NB4 (cell line): ENCODE measurements at regions not wholly inside any gene's neighbourhood (a gene's known extent, or its start where the extent isn't known, plus 50 kb on each side); places are given as distances from the start of the nearest gene placed in this dataset.
A peak's percentile ranks its signal among the peaks of the same experiment; 100 is the strongest.

ENCODE experiments used
- DNase-seq: peaks from one replicate; pipeline ENCODE4 v3.0.0; 2010; ENCODE audit warnings: low read depth
- H3K4me3 ChIP-seq: one replicate; pipeline ENCODE4 v1.5.1; 2011; ENCODE audit warnings: mild to moderate bottlenecking, low read depth, low read length, moderate library complexity
- MYC ChIP-seq: IDR thresholded peaks from 2 replicates; pipeline ENCODE4 v1.6.1; 2011; ENCODE audit warnings: low read depth, low read length
- POLR2A ChIP-seq: IDR thresholded peaks from 2 replicates; pipeline ENCODE4 v1.6.1; 2011; ENCODE audit warnings: mild to moderate bottlenecking; ENCODE audit not compliant: insufficient read length; ENCODE audit errors: extremely low read depth
- TF ChIP-seq, protein P1 (sequence below): IDR thresholded peaks from 2 replicates; pipeline ENCODE4 v1.6.1; 2011; ENCODE audit warnings: low read depth, low read length
- TF ChIP-seq, protein P2 (sequence below): IDR thresholded peaks from one replicate; pipeline ENCODE4 v1.5.1; 2012; ENCODE audit warnings: low read depth, low read length

DNA sequence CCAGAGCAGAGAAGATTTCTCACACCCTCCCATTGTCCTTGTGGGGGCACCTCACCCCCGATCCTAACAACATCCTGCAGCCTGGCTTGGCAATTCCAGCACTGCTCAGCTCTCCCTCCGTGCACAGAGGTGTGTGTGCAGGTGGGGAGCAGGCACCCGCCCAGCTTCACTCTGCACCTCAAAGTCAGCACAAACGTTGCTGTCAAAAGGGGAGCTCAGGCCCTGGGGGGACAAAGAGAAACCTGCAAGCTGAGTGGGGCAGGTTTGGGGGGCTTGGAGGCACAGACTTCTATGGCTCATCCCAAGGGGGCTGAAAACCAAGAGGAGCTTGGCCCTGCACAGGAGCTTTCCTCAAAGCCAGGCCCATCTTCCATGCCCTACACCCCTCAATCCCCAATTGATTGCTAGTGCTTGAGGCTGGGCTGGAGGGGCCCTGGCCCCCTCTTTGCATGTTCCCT lies 231.9 kb upstream of the TNRC6C start:
- no peak for DNase-seq
- H3K4me3 ChIP-seq, result no peak overlapping the region
- TF ChIP-seq, protein P1, sequence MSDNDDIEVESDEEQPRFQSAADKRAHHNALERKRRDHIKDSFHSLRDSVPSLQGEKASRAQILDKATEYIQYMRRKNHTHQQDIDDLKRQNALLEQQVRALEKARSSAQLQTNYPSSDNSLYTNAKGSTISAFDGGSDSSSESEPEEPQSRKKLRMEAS, result no peak
- TF ChIP-seq POLR2A, result no peak
- no peak for TF ChIP-seq MYC
- TF ChIP-seq, protein P2, sequence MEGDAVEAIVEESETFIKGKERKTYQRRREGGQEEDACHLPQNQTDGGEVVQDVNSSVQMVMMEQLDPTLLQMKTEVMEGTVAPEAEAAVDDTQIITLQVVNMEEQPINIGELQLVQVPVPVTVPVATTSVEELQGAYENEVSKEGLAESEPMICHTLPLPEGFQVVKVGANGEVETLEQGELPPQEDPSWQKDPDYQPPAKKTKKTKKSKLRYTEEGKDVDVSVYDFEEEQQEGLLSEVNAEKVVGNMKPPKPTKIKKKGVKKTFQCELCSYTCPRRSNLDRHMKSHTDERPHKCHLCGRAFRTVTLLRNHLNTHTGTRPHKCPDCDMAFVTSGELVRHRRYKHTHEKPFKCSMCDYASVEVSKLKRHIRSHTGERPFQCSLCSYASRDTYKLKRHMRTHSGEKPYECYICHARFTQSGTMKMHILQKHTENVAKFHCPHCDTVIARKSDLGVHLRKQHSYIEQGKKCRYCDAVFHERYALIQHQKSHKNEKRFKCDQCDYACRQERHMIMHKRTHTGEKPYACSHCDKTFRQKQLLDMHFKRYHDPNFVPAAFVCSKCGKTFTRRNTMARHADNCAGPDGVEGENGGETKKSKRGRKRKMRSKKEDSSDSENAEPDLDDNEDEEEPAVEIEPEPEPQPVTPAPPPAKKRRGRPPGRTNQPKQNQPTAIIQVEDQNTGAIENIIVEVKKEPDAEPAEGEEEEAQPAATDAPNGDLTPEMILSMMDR, result no peak

DNA sequence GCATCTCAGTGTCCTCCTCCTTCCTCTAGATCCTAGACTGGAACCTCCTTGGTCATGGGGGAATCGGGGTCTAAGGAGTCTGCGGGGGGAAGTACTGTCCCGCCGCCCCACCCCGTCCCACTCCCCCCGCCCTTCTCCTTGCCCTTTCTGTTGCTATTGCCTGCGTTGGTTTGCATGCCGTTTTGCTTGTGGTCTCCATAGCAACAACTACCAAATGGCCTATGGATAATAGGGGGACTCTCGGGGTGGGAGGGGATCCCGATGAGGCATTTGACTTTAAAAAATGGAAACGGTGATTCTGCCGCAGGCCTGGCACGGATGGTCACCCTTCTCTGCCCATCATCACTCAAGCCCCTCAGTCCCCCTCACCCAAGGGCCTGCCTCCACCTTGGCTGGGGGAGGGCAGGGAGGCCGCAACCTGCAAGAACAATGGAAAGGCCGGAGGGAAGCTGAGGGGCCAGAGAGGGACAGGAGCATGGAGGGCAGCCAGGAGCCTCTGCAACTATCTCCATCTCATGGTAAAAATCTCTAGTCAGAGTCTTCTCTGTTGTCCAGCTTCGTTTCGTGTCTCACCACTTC lies 231.4 kb upstream of the TNRC6C start:
- no peak overlapping the region for H3K4me3 ChIP-seq
- DNase-seq, result no peak
- no peak for TF ChIP-seq MYC
- TF ChIP-seq, protein P1, result no peak
- no peak for TF ChIP-seq POLR2A
- TF ChIP-seq, protein P2, result no peak

DNA sequence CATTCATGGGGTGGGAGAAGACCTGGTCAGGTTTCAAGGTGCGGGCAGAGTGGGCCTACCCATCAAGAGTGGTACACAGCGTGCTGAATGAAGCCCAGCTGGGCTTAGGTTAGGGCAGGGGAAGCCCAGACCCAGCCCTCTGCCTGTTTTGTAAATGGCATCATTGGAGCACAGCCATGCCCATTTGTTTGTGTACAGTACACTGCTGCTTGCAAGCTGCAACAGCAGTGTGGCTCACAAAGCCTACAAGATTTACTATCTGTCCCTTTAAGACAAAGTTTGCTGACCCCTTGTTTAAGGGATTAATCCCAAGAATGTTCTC lies 230.1 kb upstream of the TNRC6C start:
- no peak overlapping the region for H3K4me3 ChIP-seq
- no peak for DNase-seq
- TF ChIP-seq, protein P2, result peak; percentile 5
- TF ChIP-seq, protein P1, result no peak

DNA sequence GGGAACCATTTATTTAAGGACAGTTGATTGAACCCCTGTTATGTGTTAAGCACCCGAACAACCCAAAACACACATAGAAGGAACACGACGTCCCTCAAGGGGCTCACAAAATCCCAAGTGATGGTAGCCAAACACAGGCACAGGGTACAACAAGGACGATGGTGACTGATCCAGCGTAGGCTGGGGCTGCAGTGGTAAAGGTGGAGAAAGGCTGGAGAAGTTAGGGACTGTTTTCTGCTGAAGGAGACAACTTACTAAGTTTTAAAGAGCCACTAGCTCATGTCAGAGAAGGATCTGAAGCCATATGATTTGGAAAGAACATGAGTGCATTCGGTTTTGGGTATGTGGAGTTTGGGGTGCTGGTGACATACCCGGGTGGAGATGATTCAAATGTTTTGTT lies 229.6 kb upstream of the TNRC6C start:
- no peak overlapping the region for H3K4me3 ChIP-seq
- no peak for DNase-seq
- TF ChIP-seq, protein P2, result no peak
- TF ChIP-seq POLR2A, result no peak
- TF ChIP-seq MYC, result no peak
- TF ChIP-seq, protein P1, result no peak

DNA sequence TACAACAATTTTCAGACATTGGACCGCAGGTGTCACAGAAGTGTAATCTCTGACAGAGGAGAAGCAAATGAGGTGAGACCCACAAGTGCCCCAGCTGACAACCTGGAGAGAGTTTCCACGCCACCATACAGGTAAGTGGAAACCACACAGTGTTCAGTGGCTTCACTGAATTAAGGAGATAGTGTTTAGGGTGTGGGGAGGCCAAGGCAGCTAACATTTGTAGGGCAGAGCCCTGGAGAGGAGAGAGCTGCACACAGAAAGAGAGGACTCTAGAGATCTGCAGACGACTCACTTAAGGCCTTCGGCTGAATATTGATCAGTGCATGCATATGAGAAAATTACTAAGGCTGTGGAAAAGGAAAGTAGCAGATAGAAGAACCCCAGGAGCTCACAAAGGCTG lies 228.9 kb upstream of the TNRC6C start:
- TF ChIP-seq MYC, result no peak
- TF ChIP-seq POLR2A, result no peak
- TF ChIP-seq, protein P2, result no peak
- TF ChIP-seq, protein P1, result no peak
- no peak overlapping the region for H3K4me3 ChIP-seq
- DNase-seq, result no peak

DNA sequence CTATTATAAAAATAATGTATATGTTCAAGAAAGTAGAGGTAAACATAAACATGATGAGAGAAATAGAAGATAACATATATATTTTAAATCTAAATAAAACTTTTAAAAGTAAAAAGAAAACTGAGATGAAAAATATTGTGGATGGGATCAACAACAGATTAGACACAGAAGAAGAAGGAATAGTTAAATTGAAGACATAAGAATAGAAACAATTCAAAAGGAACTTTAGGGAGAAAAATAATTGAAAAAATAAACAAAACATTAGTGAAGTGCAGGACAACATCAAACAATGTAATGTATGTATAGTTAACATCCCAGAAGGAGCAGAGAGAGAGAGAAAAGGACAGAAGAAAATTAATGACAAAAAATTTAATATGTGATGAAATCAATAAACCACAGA lies 228.1 kb upstream of the TNRC6C start:
- H3K4me3 ChIP-seq, result no peak overlapping the region
- TF ChIP-seq POLR2A (no peak), MYC (no peak)
- TF ChIP-seq, protein P1, result no peak
- TF ChIP-seq, protein P2, result no peak
- no peak for DNase-seq
